ENCODE measurements at regions not wholly inside any gene's neighbourhood (a gene's known extent, or its start where the extent isn't known, plus 50 kb on each side); places are given as distances from the start of the nearest gene placed in this dataset.
"Not testable (repeated sequence)": the region's sequence is repeated elsewhere in the genome, so short reads cannot be mapped to it uniquely, and the experiment has no call there.

DNA sequence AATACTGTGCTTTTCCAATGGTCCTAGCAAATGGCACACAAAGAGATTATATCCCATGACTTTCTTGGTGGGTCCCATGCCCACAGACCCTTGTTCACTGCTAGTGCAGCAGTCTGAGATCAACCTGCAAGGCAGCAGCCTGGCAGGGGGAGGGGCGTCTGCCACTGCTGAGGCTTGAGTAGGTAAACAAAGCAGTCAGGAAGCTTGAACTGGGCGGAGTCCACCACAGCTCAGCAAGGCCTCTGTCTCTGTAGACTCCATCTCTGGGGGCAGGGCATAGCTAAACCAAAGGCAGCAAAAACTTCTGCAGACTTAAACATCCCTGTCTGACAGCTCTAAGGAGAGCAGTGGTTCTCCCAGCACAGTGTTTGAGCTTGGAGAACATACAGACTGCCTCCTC is 82.9 kb downstream of the ZNF737 start:
- DNase-seq = no peak

DNA sequence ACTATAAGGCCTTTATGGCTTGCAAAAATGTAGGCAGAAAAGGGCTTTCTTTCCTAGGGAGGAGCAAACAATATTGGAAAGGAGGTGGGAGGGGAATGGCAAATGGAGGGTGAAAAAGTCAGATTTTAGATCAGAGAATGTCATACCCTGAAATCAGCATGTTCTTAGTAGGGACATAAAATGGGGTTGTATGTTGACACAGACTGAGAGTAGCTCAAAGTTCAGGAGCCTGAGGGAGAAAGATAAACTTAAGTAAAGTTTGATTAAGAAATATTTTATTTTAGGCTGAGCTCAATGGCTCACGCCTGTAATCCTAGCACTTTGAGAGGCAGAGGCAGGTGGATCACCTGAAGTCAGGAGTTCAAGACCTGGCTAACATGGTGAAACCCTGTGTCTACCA is 83.8 kb downstream of the ZNF737 start:
- DNase-seq = no peak

DNA sequence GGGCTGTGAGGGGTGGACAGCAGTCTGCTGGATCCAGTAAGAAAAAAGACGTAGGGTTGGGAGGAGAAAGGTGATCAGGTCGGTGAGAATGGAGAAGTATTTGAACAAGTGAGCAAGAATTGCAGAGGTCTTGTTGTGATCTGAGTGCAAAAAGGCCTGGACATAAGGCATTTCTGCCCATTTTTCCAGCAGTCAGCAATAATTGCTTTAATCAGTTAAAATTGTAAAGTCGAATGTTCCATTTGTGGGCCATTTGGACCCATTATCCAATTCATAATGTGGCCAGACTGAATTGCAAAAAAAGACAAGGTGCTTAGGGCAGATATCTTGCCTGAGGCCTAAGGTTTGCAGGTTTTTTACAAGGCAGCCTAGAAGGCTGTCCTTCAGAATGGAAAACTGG is 86.1 kb downstream of the ZNF737 start:
- DNase-seq = no peak

DNA sequence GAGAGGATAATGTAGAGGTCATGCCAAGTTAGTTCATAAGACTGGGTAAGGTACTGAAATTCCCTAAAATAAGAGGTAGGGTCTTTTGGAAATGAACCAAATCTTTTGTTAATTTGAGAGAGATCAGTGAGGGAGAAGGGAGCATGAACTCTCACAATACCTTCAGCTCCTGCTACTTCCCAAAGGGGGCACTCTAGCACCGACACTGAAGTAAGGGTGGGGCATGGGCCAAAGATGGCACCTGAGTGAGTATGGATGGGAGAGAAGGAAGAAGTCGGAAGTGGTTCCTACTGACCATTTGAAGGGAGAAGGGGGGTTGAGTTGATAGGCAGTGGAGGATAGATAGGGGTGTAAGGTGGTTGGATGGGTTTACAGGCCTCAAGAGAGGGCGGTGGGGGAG is 86.6 kb downstream of the ZNF737 start:
- no peak for DNase-seq

DNA sequence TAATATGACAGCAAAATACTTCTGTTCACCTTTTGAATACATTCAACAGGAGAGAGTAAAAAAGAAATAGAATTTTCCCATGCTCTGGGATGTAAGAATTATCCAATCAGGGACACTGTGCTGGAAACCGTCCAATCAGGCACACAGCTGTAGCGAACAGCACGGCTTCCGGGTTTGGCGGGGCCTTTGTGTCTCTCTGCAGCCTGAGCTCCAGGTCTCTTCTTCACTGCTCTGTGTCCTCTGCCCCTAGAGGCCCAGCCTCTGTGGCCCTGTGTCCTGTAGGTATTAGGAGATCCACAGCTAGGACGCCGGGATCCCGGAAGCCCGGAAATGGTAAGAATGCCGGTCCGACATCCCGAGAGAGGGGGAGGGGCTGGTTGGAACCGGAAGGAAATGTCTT is 92.7 kb downstream of the ZNF737 start:
- DNase-seq = no peak

DNA sequence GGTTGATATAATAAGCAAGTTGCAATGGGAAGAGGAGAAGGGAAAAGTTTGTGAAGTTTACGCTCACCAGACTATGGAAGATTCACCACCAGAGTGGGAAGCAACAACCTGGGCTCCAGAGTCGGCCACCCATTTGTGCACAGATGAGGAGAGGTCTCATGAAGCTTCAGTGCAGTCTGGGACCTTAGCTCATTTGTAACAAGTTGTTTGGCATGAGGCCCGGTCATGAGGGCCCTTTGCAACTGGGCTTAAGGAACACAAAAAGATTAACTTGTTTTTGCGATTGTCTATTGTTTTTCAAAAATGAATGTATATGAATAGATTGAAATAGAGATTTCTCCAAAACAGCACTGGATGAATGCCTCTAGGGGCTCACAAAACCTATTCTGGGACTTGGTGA is 94.2 kb downstream of the ZNF737 start:
- DNase-seq = no peak

DNA sequence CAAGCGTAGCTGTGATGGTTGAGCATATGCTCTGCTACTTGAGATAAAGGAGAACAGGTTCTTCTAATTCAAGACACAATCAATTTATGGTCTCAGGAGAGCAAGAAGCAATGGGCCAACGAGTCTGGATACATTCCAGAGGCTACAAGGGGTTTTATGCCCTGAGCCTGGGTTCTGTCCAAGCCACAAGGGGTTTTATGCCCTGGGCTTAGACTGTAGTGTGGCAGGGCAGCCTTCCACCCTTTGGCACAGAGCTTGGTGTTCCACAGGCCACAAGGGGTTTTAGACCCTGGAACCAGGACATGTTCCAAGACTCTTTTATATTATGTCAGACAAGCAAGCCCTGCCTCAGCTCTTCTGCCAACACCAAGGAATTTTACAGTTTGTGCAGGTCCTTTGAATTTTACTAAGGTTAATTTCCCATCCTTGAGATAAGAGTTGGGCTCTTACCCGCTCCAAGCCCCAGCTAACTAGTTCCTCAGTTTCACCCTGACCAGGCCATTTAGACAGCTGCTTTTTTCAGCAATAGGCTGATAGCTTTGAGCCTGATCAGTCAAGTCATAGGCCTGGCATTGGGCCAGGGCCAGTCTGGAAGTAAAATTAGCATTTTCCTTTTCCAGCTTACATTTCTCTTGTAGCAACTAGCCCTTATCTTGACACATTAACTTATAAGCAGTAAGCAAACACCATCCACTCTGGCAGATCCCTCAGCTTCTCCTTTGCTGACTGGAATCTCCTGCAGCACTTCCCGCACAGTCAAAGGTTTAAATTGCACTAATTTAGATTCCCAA is 95.0 kb downstream of the ZNF737 start:
- DNase-seq = no peak

DNA sequence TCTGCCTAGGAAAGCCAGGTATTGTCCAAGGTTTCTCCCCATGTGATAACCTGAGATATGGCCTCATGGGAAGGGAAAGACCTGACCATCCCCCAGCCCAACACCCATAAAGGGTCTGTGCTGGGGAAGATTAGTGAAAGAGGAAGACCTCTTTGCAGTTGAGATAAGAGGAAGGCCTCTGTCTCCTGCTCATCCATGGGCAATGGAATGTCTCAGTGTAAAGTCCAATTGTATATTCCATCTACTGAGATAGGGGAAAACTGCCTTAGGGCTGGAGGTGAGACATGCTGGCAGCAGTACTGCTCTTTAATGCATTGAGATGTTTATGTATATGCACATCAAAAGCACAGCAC is 99.0 kb downstream of the ZNF737 start:
- not testable (repeated sequence) for DNase-seq

DNA sequence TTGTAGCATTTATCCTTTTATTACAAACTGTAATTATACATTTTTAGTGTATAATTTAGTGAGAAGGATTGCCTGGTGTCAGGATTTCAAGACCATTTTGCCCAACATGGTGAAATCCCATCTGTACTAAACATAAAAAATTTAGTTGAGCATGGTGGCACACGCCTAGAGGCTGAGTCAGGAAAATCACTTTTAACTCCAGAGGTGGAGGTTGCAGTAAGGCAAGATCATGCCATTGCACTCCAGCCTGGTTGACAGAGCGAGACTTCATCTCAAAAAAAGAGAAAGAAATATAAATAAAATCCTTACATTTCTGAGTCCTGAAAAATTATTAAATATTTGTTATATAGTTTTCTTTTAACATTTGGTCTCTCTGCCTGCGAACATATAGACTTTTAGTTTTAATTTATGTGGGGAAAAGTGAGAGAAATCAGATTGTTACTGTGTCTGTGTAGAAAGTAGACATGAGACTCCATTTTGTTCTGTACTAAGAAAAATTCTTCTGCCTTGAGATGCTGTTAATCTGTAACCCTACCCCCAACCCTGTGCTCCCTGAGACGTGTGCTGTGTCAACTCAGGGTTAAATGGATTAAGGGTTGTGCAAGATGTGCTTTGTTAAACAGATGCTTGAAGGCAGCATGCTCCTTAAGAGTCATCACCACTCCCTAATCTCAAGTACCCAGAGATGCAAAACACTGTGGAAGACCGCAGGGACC is 99.5 kb downstream of the ZNF737 start:
- not testable (repeated sequence) for DNase-seq

DNA sequence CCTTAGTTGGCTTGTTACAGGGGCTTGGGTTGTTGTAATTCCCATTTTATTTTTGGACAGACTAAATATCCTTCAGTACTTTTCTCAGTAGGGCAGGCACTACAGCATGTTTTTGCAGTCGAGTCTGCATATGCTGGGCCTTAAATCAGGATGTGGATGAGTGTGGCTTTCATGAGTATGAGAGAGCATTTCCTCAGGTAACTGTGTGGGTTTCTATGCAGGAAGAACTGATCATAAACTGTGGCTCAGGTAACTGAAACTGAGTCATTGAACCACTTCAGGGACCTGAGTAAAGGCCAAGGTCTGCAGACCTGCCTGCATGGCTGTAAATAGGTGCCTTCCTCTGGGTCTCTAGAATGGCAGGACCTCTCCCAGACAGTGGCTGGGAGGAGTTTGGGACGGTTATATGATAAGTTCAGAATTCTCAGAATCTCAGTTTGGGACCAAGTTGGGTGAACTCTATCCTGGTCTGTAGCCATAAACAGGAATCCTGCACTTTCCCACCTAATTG is 112.1 kb downstream of the ZNF737 start:
- DNase-seq = no peak

DNA sequence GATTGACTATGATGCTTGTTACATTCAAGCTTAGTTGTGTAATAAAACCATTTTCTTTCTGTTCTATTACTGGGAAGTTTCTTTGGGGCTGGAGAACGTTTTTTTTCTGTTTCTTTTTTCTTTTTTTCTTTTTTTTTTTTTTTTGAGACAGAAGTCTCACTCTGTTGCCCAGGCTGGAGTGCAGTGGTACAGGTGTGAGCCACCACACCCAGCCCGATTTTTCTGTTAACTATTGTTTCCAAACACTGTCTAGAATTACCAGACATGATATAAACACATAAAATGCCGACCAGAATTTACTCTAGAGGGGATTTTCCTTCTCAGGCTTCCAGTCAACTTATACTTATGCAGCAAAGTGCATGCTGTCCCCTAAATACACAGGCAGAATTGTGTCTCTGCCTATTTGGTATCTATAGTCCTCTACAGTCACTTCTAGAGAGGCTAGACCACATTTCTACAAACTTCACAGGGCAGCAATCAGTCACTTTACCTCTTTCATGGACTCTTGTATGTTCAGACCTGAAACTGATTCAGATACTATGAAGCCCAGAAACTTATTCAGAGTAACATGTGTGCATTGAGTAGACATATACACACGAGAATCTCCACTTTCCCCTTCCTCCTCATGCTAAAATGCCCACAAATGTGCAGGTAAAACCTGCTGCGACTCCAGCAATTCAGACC is 121.2 kb downstream of the ZNF737 start:
- DNase-seq = no peak

DNA sequence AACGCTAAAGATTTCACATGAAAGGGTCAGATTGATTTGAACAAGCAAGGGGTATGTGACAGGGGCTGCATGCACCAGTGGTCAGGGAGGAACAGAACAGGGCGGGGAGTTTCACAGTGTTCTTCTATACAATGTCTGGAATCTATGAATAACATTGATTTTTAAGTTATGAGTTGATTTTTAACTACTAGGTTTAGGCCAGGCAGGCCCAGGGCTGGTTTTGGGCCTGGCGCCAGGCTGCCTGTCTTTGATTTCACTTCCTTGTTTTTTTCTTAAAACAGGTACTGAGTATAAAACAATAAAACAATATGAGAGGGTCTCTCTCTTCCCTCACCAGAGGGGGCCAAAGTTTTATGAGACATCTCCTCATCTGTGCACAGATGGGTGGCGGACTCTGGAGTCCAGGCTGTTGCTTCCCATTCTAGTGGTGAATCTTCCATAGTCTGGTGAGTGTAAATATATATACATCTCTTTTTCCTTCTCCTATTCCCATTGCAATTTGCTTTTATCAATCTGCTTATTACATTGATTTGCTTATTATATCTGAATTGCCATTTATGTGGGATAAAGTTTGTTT is 133.2 kb downstream of the ZNF737 start:
- not testable (repeated sequence) for DNase-seq

DNA sequence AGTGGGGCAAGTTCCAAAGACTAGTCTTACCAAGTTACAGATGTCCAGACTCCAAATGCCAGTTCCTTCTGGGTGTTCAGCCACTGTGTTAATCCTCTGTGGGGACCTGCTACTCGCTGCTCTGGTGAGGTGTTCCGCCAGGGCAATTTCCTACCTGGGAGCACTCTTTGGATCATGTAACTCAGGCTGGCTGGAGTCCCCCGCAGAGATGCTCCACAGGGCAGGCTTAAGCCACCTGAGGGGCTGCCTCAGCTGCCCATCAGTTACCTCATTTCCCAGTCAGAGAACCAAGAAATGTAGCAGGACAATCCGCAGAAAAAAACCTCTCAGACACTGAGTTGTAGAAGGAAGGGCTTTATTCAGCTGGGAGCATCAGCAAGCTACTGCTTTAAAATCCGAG is 133.8 kb downstream of the ZNF737 start:
- DNase-seq = no peak

DNA sequence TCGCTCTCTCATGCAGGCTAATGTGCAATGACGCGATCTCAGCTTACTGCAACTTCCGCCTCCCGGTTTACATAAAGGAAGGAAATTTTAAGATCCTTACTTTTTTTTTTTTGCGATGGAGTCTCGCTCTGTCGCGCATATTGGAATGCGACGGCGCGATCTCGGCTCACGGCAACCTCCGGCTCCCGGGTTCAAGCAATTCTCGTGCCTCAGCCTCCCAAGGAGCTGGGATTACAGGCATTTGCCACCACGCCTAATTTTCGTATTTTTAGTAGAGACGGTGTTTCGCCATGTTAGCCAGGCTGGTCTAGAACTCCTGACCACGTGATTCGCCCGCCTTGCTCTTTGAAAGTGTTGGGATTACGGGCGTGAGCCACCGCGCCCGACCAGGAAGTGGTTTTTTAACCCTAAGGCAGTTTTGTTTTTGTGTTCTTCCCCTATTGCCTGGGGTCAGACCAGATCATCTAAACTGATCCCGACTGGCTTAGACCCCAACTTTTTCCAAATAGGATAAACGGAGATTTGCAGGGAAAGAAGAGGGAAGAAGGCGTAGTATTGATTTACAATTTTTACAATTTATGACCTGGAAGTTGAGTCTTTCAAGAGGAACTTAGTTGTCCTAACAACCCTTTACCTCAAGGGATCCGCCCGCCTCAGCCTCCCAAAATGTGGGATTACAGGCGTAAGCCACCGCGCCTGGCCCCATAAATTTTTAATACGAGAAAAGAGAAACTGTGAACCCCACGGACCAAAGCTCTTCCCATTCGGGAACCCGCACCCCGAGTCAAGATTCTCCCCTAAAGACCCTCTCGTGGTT is 142.0 kb downstream of the ZNF737 start:
- DNase-seq = peak; percentile 27

DNA sequence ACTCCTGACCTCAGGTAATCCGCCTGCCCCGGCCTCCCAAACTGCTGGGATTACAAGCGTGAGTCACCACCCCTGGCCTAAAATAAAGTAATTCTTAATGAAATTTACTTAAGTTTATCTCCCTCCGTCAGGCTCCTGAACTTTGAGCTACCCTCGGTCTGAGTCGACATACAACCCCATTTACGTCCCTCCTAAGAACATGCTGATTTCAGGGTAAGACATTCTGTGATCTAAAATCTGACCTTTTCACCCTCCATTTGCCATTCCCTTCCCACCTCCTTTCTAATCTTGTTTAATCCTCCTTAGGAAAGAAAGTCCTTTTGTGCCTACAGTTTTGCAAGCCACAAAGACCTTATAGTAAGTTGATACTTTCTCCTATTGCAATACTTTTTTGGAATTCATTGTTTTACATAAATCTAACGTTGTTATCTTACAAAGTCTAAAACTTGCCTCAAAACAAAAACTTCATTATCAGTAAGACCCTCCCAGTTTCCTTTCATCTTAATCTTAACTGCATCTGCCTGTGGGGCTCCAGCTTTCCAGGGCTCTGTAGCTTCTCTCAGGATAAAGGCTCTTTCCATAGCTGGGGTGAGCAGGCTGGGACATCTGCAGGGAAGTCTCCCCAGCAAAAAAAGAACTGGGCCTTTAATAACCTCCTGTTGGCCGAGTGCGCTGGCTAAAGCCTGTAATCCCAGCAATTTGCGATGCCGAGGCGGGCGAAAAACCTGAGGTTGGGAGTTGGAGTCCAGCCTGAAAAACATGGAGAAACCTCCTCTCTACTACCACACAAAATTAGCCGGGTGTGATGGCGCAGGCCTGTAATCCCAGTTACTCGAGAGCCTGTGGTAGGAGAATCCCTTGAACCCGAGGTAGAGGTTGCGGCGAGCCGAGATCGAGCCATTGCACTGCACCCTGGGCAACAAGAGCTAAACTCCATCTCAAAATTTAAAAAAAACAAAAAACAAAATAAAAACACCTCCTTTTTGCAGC is 143.1 kb downstream of the ZNF737 start:
- no peak for DNase-seq

DNA sequence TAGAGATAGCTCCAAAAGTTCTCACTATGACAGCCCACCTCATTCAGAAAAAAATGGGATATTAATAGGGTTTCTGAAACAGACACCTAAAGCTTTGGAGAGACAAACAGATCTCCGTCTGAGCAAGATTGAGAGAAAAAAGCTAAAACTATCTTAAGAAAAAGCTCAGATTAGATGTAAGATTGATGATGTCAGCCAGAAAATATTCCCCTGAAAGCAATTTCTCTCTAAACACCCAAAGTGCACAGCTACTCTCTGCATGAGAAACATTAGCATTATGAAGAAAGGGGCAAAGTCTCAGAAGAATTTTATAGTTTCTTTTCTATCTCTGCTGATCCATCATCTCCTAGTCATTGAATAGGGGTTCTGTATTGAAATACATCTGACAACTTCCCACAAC is 148.9 kb downstream of the ZNF737 start:
- DNase-seq = no peak

DNA sequence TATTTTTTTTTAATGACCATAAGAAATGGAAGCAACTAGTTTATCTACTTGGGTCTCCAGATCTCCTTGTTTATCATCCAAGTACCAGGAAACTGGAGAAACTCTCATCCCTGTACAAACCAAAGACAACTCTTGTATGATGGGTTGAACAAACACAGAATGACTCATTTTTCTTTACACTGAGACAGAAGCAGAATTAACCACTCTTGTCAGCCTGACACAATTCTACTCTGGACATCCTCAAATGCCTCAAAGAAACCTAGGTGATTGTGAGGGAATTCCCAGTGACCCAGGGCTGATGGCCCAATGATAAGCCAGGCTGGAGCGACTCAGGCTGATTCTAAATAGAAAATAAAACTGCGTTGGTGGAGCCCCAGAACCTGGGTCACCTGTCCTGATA is 151.5 kb downstream of the ZNF737 start:
- no peak for DNase-seq

DNA sequence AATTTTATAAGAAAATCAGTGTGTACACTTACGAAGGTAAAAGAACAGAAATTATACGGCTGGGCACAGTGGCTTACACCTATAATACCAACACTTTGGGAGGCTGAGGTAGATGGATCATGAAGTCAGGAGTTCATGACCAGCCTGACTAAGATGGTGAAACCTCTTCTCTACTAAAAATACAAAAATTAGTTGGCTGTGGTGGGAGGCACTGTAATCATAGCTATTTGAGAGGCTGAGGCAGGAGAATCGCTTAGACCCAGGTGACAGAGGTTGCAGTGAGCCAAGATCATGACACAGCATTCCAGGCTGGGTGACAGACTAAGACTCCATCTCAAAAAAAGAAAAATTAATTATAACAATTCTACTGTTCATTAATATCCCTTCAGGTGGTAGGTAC is 151.9 kb downstream of the ZNF737 start:
- DNase-seq = no peak

DNA sequence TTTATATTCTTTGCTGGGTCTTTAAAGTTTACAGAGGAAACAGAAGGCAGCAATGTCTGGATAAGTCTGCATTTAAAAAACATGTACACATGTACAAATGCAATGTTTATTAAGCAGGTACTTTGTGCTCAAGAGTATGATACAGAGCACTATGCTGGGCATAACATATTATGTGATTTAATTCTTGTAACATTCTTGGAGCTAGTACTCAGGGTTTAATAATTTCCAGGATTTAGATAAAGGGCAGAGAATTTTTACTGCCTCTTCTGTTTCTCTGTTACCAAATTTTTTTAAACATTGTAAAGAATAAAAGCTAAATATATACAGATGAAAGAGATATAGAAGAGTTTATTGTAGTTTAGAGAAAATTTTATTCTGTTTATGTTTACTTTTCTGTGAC is 152.7 kb downstream of the ZNF737 start:
- no peak for DNase-seq

DNA sequence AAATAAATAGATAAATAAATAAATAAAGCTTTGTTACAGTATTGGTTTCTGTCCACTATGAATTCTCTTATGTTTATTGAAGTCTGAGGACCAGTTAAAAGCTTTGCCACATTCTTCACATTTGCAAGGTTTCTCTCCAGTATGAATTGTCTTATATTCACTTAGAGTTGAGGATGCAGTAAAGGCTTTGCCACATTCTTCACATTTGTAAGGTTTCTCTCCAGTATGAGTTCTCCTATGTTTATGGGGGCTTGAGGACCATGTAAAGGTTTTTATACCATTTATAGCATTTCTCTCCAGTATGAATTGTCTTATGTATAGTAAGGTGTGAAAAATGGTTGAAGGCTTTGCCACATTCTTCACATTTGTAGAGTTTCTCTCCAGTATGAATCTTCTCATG is 168.3 kb downstream of the ZNF737 start:
- DNase-seq = no peak

DNA sequence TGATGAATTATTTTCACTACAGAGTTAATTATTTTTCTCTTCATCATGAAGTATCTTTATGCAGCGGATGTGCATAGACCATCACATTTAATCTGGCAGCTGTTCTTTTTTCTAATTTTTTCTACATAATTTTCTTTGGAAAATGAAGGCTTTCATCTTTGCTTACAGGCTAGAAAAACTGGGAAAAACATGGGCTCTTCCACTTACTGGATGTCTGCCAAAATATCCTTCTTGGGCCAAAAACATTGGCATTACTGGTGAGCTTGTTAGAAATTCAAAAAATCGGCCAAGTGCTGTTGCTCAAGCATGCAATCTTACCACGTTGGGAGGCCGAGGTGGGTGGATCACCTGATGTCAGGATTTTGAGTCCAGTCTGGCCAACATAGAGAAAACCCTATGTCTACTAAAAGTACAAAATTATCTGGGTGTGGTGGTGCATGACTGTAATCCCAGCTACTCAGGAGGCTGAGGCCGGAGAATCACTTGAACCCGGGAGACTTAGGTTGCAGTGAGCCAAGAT is 176.8 kb downstream of the ZNF737 start:
- DNase-seq = no peak

Data from activated naive CD4-positive, alpha-beta T cell treated with Interleukin-2 at 50 U/mL for 16 hours (primary cell).